BLaER1 treated with 17β-estradiol and CSF1 and Interleukin-3, amounts not matched to agents 10 nM and 100 nM (cell line): ENCODE measurements at regions not wholly inside any gene's neighbourhood (a gene's known extent, or its start where the extent isn't known, plus 50 kb on each side); places are given as distances from the start of the nearest gene placed in this dataset.

Source experiments
- H3K27ac ChIP-seq, 11 experiments: shearing (Covaris generic); formaldehyde crosslinking; 2 replicates each; pipeline ENCODE4 v1.8.1; 2022
- H3K27me3 ChIP-seq, 11 experiments: shearing (Covaris generic); formaldehyde crosslinking; 2 replicates each; pipeline ENCODE4 v1.8.1; 2022
- H3K36me3 ChIP-seq, 11 experiments: shearing (Covaris generic); formaldehyde crosslinking; 2 replicates each; pipeline ENCODE4 v1.8.1; 2022
- H3K4me1 ChIP-seq, 10 experiments: shearing (Covaris generic); formaldehyde crosslinking; 2 replicates each; pipeline ENCODE4 v1.8.1; 2022
- H3K4me2 ChIP-seq, 11 experiments: shearing (Covaris generic); formaldehyde crosslinking; 2 replicates each; pipeline ENCODE4 v1.8.1; 2022
- H3K4me3 ChIP-seq, 10 experiments: shearing (Covaris generic); formaldehyde crosslinking; 2 replicates each; pipeline ENCODE4 v1.8.1; 2022
- H3K9ac ChIP-seq, 11 experiments: shearing (Covaris generic); formaldehyde crosslinking; 2 replicates each; pipeline ENCODE4 v1.8.1; 2022
- H3K9me3 ChIP-seq, 11 experiments: shearing (Covaris generic); formaldehyde crosslinking; replicated peaks in 1 of 11; 2 replicates each; pipeline ENCODE4 v1.8.1; 2022
- H4K20me1 ChIP-seq, 11 experiments: shearing (Covaris generic); formaldehyde crosslinking; 2 replicates each; pipeline ENCODE4 v1.8.1; 2022
- Cebpa-rat ChIP-seq, 11 experiments: shearing (Covaris generic); IDR thresholded peaks; 2 replicates each; pipeline ENCODE4 v1.8.1; 2022

- H3K9ac ChIP-seq, result no peak overlapping the region
- no peaks in the 10 kb centered on the region for H3K4me1 ChIP-seq
- no peaks in the 10 kb centered on the region for H3K36me3 ChIP-seq
- no peak for TF ChIP-seq Cebpa-rat (IDR thresholded peaks at IDR 0.05)
- H3K27me3 ChIP-seq, result no peaks in the 10 kb centered on the region
- H3K4me2 ChIP-seq, result no peak overlapping the region
- H3K9me3 ChIP-seq, result peaks cover 18 to 28% (median 20%) of the 10 kb centered on the region in 11 experiments
- no peak overlapping the region for H3K4me3 ChIP-seq
- H3K27ac ChIP-seq, result no peak overlapping the region
- no peaks in the 10 kb centered on the region for H4K20me1 ChIP-seq
These were observed 397.7 kb upstream of the POU3F1 start for GRCh38 chr1:38444311-38444710.

GRCh38 chr1:38440402-38440801, 393.8 kb upstream of the POU3F1 start:
- Histone ChIP-seq H3K4me3 (no peak overlapping the region), H3K36me3 (no peaks in the 10 kb centered on the region), H3K9ac (no peak overlapping the region), H3K4me2 (no peak overlapping the region), H3K27ac (no peak overlapping the region), H4K20me1 (no peaks in the 10 kb centered on the region), H3K9me3 (peaks cover 18 to 28% (median 20%) of the 10 kb centered on the region in 11 experiments), H3K4me1 (no peaks in the 10 kb centered on the region), H3K27me3 (no peaks in the 10 kb centered on the region)
- TF ChIP-seq Cebpa-rat (IDR thresholded peaks at IDR 0.05), result no peak

- no peaks in the 10 kb centered on the region for H3K4me1 ChIP-seq
- H3K4me2 ChIP-seq, result no peak overlapping the region
- peaks cover 13 to 20% (median 17%) of the 10 kb centered on the region in 11 experiments for H3K9me3 ChIP-seq
- no peaks in the 10 kb centered on the region for H3K36me3 ChIP-seq
- H3K27me3 ChIP-seq, result no peaks in the 10 kb centered on the region
- no peak overlapping the region for H3K9ac ChIP-seq
- no peak overlapping the region for H3K4me3 ChIP-seq
- no peaks in the 10 kb centered on the region; a peak in 1 of 22 replicates for H4K20me1 ChIP-seq
- no peak overlapping the region for H3K27ac ChIP-seq
- no peak for TF ChIP-seq Cebpa-rat (IDR thresholded peaks at IDR 0.05)
These were observed 390.2 kb upstream of the POU3F1 start for GRCh38 chr1:38436749-38437148.

GRCh38 chr1:38436006-38436405, 389.4 kb upstream of the POU3F1 start:
- H3K27me3 ChIP-seq, result no peaks in the 10 kb centered on the region

GRCh38 chr1:38433084-38433722, 386.6 kb upstream of the POU3F1 start:
- Histone ChIP-seq H3K27ac (no peak overlapping the region), H3K4me2 (no peak overlapping the region), H3K9me3 (no peaks in the 10 kb centered on the region), H4K20me1 (no peaks in the 10 kb centered on the region; a peak in 1 of 22 replicates), H3K4me3 (no peak overlapping the region), H3K4me1 (no peaks in the 10 kb centered on the region), H3K9ac (no peak overlapping the region), H3K27me3 (no peaks in the 10 kb centered on the region), H3K36me3 (no peaks in the 10 kb centered on the region)
- TF ChIP-seq Cebpa-rat (IDR thresholded peaks at IDR 0.05), result no peak

More at GRCh38 chr1:38436006-38436405, 389.4 kb upstream of the POU3F1 start:
- H3K9me3 ChIP-seq, result peaks cover 6 to 13% (median 10%) of the 10 kb centered on the region in 11 experiments
- TF ChIP-seq Cebpa-rat (IDR thresholded peaks at IDR 0.05), result no peak
- H3K4me1 ChIP-seq, result no peaks in the 10 kb centered on the region
- H3K4me2 ChIP-seq, result no peak overlapping the region
- H3K36me3 ChIP-seq, result no peaks in the 10 kb centered on the region
- no peak overlapping the region for H3K27ac ChIP-seq
- no peak overlapping the region for H3K4me3 ChIP-seq
- no peak overlapping the region for H3K9ac ChIP-seq
- H4K20me1 ChIP-seq, result no peaks in the 10 kb centered on the region; a peak in 1 of 22 replicates

GRCh38 chr1:38431535-38432376, 385.2 kb upstream of the POU3F1 start:
- Histone ChIP-seq H3K27ac (no peak overlapping the region), H3K4me3 (no peak overlapping the region), H3K4me2 (no peak overlapping the region), H3K27me3 (no peaks in the 10 kb centered on the region), H3K9me3 (no peaks in the 10 kb centered on the region), H4K20me1 (no peaks in the 10 kb centered on the region; a peak in 1 of 22 replicates), H3K4me1 (no peaks in the 10 kb centered on the region), H3K36me3 (no peaks in the 10 kb centered on the region), H3K9ac (no peak overlapping the region)
- no peak for TF ChIP-seq Cebpa-rat (IDR thresholded peaks at IDR 0.05)

- Histone ChIP-seq H3K4me3 (no peak overlapping the region), H3K4me2 (no peak overlapping the region), H3K27ac (no peak overlapping the region), H3K4me1 (no peaks in the 10 kb centered on the region), H4K20me1 (no peaks in the 10 kb centered on the region; a peak in 1 of 22 replicates), H3K36me3 (no peaks in the 10 kb centered on the region), H3K9me3 (no peaks in the 10 kb centered on the region), H3K27me3 (no peaks in the 10 kb centered on the region), H3K9ac (no peak overlapping the region)
- TF ChIP-seq Cebpa-rat (IDR thresholded peaks at IDR 0.05), result no peak
These were observed 384.4 kb upstream of the POU3F1 start for GRCh38 chr1:38430949-38431348.

GRCh38 chr1:38424677-38425076, 378.1 kb upstream of the POU3F1 start:
- H4K20me1 ChIP-seq, result no peaks in the 10 kb centered on the region
- H3K36me3 ChIP-seq, result no peaks in the 10 kb centered on the region
- H3K4me2 ChIP-seq, result no peak overlapping the region
- no peak for TF ChIP-seq Cebpa-rat (IDR thresholded peaks at IDR 0.05)
- H3K9ac ChIP-seq, result no peak overlapping the region
- H3K4me3 ChIP-seq, result no peak overlapping the region
- no peak overlapping the region for H3K27ac ChIP-seq
- H3K4me1 ChIP-seq, result no peaks in the 10 kb centered on the region
- no peaks in the 10 kb centered on the region for H3K27me3 ChIP-seq
- H3K9me3 ChIP-seq, result peaks cover 0 to 9% (median 0%) of the 10 kb centered on the region in 11 experiments; a peak in 2 of 22 replicates

- no peak for TF ChIP-seq Cebpa-rat (IDR thresholded peaks at IDR 0.05)
- Histone ChIP-seq H3K9ac (no peak overlapping the region), H3K36me3 (no peaks in the 10 kb centered on the region), H3K27me3 (no peaks in the 10 kb centered on the region), H3K27ac (no peak overlapping the region), H3K4me1 (no peaks in the 10 kb centered on the region), H3K9me3 (peaks cover 0 to 9% (median 0%) of the 10 kb centered on the region in 11 experiments; a peak in 3 of 22 replicates), H3K4me2 (no peak overlapping the region), H4K20me1 (no peaks in the 10 kb centered on the region), H3K4me3 (no peak overlapping the region)
These were observed 374.1 kb upstream of the POU3F1 start for GRCh38 chr1:38420666-38421065.
